GM21447 (cell line): ENCODE measurements at regions not wholly inside any gene's neighbourhood (a gene's known extent, or its start where the extent isn't known, plus 50 kb on each side); places are given as distances from the start of the nearest gene placed in this dataset.

Experiments used
- ATAC-seq: cut with Tn5 transposase; IDR thresholded peaks from one replicate; pipeline ENCODE4 v1.9.1; 2021; ENCODE audit not compliant: unreplicated experiment

GRCh38 chr22:48319321-48320047 lies 1508.2 kb downstream of the BRD1 start:
- no peak for ATAC-seq

- no peak for ATAC-seq
These were observed 1508.9 kb downstream of the BRD1 start for GRCh38 chr22:48318575-48319320.

- no peak for ATAC-seq
These were observed 1509.5 kb downstream of the BRD1 start for GRCh38 chr22:48318173-48318572.

- ATAC-seq: no peak
These were observed 1511.1 kb downstream of the BRD1 start for GRCh38 chr22:48316257-48317250.

- ATAC-seq: no peak
These were observed 1512.0 kb downstream of the BRD1 start for GRCh38 chr22:48315439-48316256.

- ATAC-seq: no peak
These were observed 1513.6 kb downstream of the BRD1 start for GRCh38 chr22:48314073-48314472.

- ATAC-seq: no peak
These were observed 1514.4 kb downstream of the BRD1 start for GRCh38 chr22:48313175-48313830.

- no peak for ATAC-seq
These were observed 1516.9 kb downstream of the BRD1 start for GRCh38 chr22:48310740-48311139.

GRCh38 chr22:48310289-48310688 lies 1517.4 kb downstream of the BRD1 start:
- no peak for ATAC-seq

GRCh38 chr22:48309836-48310235 lies 1517.8 kb downstream of the BRD1 start:
- no peak for ATAC-seq

GRCh38 chr22:48309115-48309705 lies 1518.5 kb downstream of the BRD1 start:
- ATAC-seq: no peak

- no peak for ATAC-seq
These were observed 1519.7 kb downstream of the BRD1 start for GRCh38 chr22:48307931-48308330.

GRCh38 chr22:48306785-48307510 lies 1520.7 kb downstream of the BRD1 start:
- no peak for ATAC-seq

- no peak for ATAC-seq
These were observed 1521.4 kb downstream of the BRD1 start for GRCh38 chr22:48306284-48306683.

GRCh38 chr22:48305726-48306235 lies 1521.9 kb downstream of the BRD1 start:
- no peak for ATAC-seq

- ATAC-seq: no peak
These were observed 1524.3 kb downstream of the BRD1 start for GRCh38 chr22:48303369-48303725.

GRCh38 chr22:48302657-48303368 lies 1524.9 kb downstream of the BRD1 start:
- no peak for ATAC-seq

- no peak for ATAC-seq
These were observed 1525.8 kb downstream of the BRD1 start for GRCh38 chr22:48301908-48302307.
